DOHH2 (cell line): ENCODE measurements at regions not wholly inside any gene's neighbourhood (a gene's known extent, or its start where the extent isn't known, plus 50 kb on each side); places are given as distances from the start of the nearest gene placed in this dataset.

Experiments
- H3F3A ChIP-seq: fragments of 200-600 bp; sonication (generic), shearing (Covaris generic); 2 replicates; pipeline ENCODE4 v1.6.0; 2016; ENCODE audit warnings: antibody characterized with exemption, mild to moderate bottlenecking; ENCODE audit not compliant: control insufficient read depth, insufficient read depth
- H3K27ac ChIP-seq: fragments of 200-600 bp; sonication (generic); 2 replicates; pipeline ENCODE4 v1.5.1; 2014; ENCODE audit warnings: low read depth, mild to moderate bottlenecking, low read length, moderate library complexity
- H3K27me3 ChIP-seq: fragments of 200-600 bp; sonication (generic); 2 replicates; pipeline ENCODE4 v1.6.1; 2014; ENCODE audit warnings: mild to moderate bottlenecking, low read length, mixed read lengths; ENCODE audit not compliant: control insufficient read depth
- H3K36me3 ChIP-seq: fragments of 200-600 bp; sonication (generic); 2 replicates; pipeline ENCODE4 v1.6.1; 2014; ENCODE audit warnings: mild to moderate bottlenecking, low read length, moderate library complexity, mixed read lengths; ENCODE audit not compliant: control insufficient read depth
- H3K4me1 ChIP-seq: fragments of 200-600 bp; sonication (generic); 2 replicates; pipeline ENCODE4 v1.6.1; 2014; ENCODE audit warnings: mild to moderate bottlenecking, low read length, mixed read lengths; ENCODE audit not compliant: control insufficient read depth
- H3K4me2 ChIP-seq: fragments of 200-600 bp; sonication (generic); 2 replicates; pipeline ENCODE4 v1.6.0; 2014; ENCODE audit warnings: mild to moderate bottlenecking, low read length, moderate library complexity
- H3K4me3 ChIP-seq: fragments of 200-600 bp; sonication (generic); 2 replicates; pipeline ENCODE4 v1.5.1; 2014; ENCODE audit warnings: mild to moderate bottlenecking, low read length, mixed read lengths
- H3K79me2 ChIP-seq: fragments of 200-600 bp; sonication (generic); 2 replicates; pipeline ENCODE4 v1.6.1; 2014; ENCODE audit warnings: mild to moderate bottlenecking, low read length, mixed read lengths; ENCODE audit not compliant: control insufficient read depth
- H3K9me2 ChIP-seq: fragments of 200-600 bp; sonication (generic); replicated peaks from 2 replicates; pipeline ENCODE4 v1.6.1; 2014; ENCODE audit warnings: mild to moderate bottlenecking, low read length, mixed read lengths; ENCODE audit not compliant: control insufficient read depth
- H3K9me3 ChIP-seq: fragments of 200-600 bp; sonication (generic); 2 replicates; pipeline ENCODE4 v1.6.1; 2014; ENCODE audit warnings: antibody characterized with exemption, low read length, mixed read lengths; ENCODE audit not compliant: control insufficient read depth, insufficient read depth
- H4K20me1 ChIP-seq: fragments of 200-600 bp; sonication (generic); 2 replicates; pipeline ENCODE4 v1.6.0; 2014; ENCODE audit warnings: low read depth, mild to moderate bottlenecking, antibody characterized with exemption, low read length, moderate library complexity; ENCODE audit not compliant: control insufficient read depth, insufficient read depth
- EZH2phosphoT487 ChIP-seq: fragments of 200-600 bp; sonication (generic); IDR thresholded peaks from 2 replicates; pipeline ENCODE4 v1.6.1; 2017; ENCODE audit warnings: borderline replicate concordance, mild to moderate bottlenecking, antibody characterized with exemption, low read length, moderate library complexity, mixed read lengths
- TF ChIP-seq, protein P1 (sequence below): fragments of 200-600 bp; sonication (generic); IDR thresholded peaks from one replicate; pipeline ENCODE4 v1.5.1; 2014; ENCODE audit warnings: antibody characterized with exemption, mild to moderate bottlenecking, low read depth, low read length; ENCODE audit not compliant: poor library complexity, severe bottlenecking

DNA sequence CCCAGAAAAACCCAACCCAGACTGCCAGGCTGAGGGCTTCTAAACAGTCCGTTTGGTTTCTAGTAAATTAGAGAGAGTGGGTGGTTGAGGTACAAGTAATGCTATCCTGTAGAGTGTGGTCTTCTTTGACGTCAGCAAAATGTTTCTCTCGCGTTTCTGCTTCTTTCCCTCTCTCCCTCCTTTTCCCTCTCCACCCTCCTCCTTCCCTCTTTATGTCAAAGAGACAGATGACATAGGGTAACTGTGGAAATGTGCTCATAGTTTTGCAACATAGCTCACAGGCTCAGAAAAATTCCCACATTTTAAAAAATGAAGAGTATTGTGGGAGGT, 158.3 kb downstream of the TOMM20 start:
- H3K4me2 ChIP-seq = no peak overlapping the region
- no peaks in the 10 kb centered on the region for H3K36me3 ChIP-seq
- H4K20me1 ChIP-seq = no peaks in the 10 kb centered on the region
- TF ChIP-seq, protein P1, sequence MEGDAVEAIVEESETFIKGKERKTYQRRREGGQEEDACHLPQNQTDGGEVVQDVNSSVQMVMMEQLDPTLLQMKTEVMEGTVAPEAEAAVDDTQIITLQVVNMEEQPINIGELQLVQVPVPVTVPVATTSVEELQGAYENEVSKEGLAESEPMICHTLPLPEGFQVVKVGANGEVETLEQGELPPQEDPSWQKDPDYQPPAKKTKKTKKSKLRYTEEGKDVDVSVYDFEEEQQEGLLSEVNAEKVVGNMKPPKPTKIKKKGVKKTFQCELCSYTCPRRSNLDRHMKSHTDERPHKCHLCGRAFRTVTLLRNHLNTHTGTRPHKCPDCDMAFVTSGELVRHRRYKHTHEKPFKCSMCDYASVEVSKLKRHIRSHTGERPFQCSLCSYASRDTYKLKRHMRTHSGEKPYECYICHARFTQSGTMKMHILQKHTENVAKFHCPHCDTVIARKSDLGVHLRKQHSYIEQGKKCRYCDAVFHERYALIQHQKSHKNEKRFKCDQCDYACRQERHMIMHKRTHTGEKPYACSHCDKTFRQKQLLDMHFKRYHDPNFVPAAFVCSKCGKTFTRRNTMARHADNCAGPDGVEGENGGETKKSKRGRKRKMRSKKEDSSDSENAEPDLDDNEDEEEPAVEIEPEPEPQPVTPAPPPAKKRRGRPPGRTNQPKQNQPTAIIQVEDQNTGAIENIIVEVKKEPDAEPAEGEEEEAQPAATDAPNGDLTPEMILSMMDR = no peak
- TF ChIP-seq EZH2phosphoT487 = no peak
- no peak overlapping the region for H3K27ac ChIP-seq
- no peaks in the 10 kb centered on the region for H3K79me2 ChIP-seq
- H3K9me2 ChIP-seq = no peaks in the 10 kb centered on the region
- no peaks in the 10 kb centered on the region for H3F3A ChIP-seq
- H3K4me1 ChIP-seq = peaks cover 6% of the 10 kb centered on the region
- H3K9me3 ChIP-seq = no peaks in the 10 kb centered on the region
- no peak overlapping the region for H3K4me3 ChIP-seq
- H3K27me3 ChIP-seq = 0 out of 2 replicates have a peak, but pooled peaks cover 11% of the 10 kb centered on the region

DNA sequence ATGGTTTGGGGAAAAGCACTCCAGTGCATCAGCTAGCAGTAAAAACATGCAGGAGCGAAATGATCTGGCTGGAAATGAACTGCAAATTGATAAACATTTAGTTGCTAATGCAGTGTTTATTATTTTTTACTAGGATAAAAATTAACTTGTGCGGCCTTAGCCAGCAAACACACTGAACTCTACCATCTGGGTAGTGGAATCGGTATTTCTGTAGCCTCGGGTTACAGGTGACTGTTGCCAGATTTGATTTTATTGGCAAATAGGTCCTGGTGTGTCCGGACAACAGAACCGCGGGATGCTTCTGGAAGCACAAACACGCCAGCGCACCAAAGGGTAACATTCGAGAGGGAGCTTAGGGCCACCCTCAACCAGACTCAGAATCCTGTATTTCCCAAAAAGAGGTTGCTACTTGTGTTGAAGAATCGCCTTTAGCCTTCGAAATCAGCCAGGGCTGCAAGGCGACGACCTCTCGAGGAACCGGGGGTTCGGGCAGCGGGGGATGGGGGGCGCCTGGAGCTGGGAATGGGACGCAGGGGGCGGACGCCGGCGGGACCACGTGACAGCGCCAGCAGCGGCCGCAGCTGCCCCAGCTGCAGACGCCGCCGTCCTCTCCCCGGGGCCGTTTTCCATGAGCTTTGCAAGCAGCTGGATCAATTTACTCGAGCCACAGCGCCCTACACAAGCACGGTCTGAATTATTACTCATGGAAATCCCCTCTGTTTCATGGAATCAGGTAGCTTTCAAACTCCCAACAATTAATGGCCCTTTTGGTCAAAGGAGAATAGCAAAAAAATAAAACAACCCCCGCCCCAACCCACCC, 158.8 kb downstream of the TOMM20 start:
- H3K4me2 ChIP-seq = no peak overlapping the region
- no peaks in the 10 kb centered on the region for H3K36me3 ChIP-seq
- H3K27ac ChIP-seq = no peak overlapping the region
- H4K20me1 ChIP-seq = no peaks in the 10 kb centered on the region
- H3K9me3 ChIP-seq = no peaks in the 10 kb centered on the region
- TF ChIP-seq EZH2phosphoT487 = no peak
- TF ChIP-seq, protein P1 = no peak
- H3F3A ChIP-seq = no peaks in the 10 kb centered on the region
- no peak overlapping the region for H3K4me3 ChIP-seq
- H3K27me3 ChIP-seq = 0 out of 2 replicates have a peak, but pooled peaks cover 11% of the 10 kb centered on the region
- H3K79me2 ChIP-seq = no peaks in the 10 kb centered on the region
- peaks cover 6% of the 10 kb centered on the region for H3K4me1 ChIP-seq
- no peaks in the 10 kb centered on the region for H3K9me2 ChIP-seq

DNA sequence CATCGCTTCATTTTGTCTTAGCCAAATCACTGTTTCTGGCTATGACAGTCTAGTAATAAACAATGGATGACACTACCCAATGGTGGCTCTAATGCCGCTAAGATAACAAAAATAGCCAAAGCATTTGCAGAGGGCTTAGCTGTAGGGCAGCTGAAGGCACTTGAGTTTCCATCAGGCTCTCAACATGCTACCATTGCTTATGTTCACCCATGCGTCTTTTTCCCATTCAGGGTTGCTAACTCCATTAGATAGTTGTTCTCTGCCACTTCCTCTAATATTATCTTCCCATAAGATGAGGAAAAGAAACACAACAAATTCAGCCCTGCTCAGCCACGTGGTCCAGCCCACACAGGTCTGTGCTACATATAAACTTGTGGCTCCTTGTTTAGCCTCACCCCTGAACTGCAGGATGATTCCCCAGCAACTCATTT, 159.6 kb downstream of the TOMM20 start:
- no peaks in the 10 kb centered on the region for H3K36me3 ChIP-seq
- no peaks in the 10 kb centered on the region for H3K9me3 ChIP-seq
- H3K27ac ChIP-seq = no peak overlapping the region
- H3K4me3 ChIP-seq = no peak overlapping the region
- H3K4me1 ChIP-seq = peaks cover 11% of the 10 kb centered on the region
- H3K9me2 ChIP-seq = no peaks in the 10 kb centered on the region
- no peak overlapping the region for H3K4me2 ChIP-seq
- no peaks in the 10 kb centered on the region for H3F3A ChIP-seq
- H3K79me2 ChIP-seq = no peaks in the 10 kb centered on the region
- H4K20me1 ChIP-seq = no peaks in the 10 kb centered on the region
- 0 out of 2 replicates have a peak, but pooled peaks cover 11% of the 10 kb centered on the region for H3K27me3 ChIP-seq
- TF ChIP-seq, protein P1 = no peak
- no peak for TF ChIP-seq EZH2phosphoT487
